ENCODE measurements at regions not wholly inside any gene's neighbourhood (a gene's known extent, or its start where the extent isn't known, plus 50 kb on each side); places are given as distances from the start of the nearest gene placed in this dataset.

DNA sequence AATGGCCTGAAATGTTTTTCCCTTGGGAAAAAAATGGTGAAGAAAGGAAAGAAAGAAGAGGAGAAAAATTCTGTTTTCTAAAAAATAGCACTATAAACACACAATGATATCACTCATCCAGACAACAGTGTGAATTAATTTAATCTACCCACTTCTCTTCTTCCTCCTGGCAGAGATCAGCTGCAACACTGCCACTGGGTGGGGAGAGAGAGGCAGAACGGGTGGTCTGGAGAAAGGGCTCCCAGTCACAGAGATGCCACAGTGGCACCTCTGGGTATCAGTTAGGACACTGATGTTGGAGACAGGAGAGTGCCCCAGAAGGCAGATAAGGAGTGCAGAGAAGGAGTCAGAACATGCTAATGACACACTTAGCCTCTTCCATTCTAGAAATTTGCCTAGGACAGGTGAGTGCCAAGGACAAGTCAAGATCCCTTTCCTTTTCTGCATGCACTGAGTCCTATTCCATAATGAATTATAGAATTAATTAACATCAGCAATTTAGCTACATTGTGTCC is 168.6 kb downstream of the SUCLA2 start:
- TF ChIP-seq, protein P1, sequence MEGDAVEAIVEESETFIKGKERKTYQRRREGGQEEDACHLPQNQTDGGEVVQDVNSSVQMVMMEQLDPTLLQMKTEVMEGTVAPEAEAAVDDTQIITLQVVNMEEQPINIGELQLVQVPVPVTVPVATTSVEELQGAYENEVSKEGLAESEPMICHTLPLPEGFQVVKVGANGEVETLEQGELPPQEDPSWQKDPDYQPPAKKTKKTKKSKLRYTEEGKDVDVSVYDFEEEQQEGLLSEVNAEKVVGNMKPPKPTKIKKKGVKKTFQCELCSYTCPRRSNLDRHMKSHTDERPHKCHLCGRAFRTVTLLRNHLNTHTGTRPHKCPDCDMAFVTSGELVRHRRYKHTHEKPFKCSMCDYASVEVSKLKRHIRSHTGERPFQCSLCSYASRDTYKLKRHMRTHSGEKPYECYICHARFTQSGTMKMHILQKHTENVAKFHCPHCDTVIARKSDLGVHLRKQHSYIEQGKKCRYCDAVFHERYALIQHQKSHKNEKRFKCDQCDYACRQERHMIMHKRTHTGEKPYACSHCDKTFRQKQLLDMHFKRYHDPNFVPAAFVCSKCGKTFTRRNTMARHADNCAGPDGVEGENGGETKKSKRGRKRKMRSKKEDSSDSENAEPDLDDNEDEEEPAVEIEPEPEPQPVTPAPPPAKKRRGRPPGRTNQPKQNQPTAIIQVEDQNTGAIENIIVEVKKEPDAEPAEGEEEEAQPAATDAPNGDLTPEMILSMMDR (conservative IDR thresholded peaks at IDR 0.05) = no peak
- no peak for TF ChIP-seq EZH2 (IDR thresholded peaks at IDR 0.05; ENCODE audit: low read depth)

All from PC-9 (cell line).